CD14-positive monocyte (primary cell): ENCODE measurements at regions not wholly inside any gene's neighbourhood (a gene's known extent, or its start where the extent isn't known, plus 50 kb on each side); places are given as distances from the start of the nearest gene placed in this dataset.
A peak's percentile ranks its signal among the peaks of the same experiment; 100 is the strongest.

Source experiments
- DNase-seq, 3 donors: peaks; one replicate each; pipeline ENCODE4 v3.0.0-alpha.2; 2011 to 2022
- H2AFZ ChIP-seq: 2 replicates; pipeline ENCODE4 v1.6.0; 2012; ENCODE audit warnings: mild to moderate bottlenecking, low read depth, low read length, inconsistent platforms; ENCODE audit not compliant: insufficient read depth, poor library complexity, severe bottlenecking
- H3K27ac ChIP-seq, 2 donors: 1 replicate in 1 of 2; 2 replicates in 1 of 2; pipeline ENCODE4 v1.5.1; 2012 to 2013; ENCODE audit warnings: low read length in 2 of 2, control low read depth in 1 of 2, inconsistent platforms in 1 of 2, low read depth in 1 of 2, mild to moderate bottlenecking in 1 of 2
- H3K27me3 ChIP-seq, 2 donors: one replicate each; pipeline versions ENCODE4 v1.6.0 to v1.6.1; 2011 to 2013; ENCODE audit warnings: low read length in 2 of 2; ENCODE audit not compliant: control insufficient read depth in 2 of 2, insufficient read depth in 2 of 2
- H3K36me3 ChIP-seq, 2 donors: replicated peaks in 1 of 2; 1 replicate in 1 of 2; 2 replicates in 1 of 2; pipeline versions ENCODE4 v1.5.1 to v1.6.1; 2012 to 2013; ENCODE audit warnings: low read length in 2 of 2, control low read depth in 1 of 2, inconsistent platforms in 1 of 2, mild to moderate bottlenecking in 1 of 2; ENCODE audit not compliant: insufficient read depth in 2 of 2, control insufficient read depth in 1 of 2
- H3K4me1 ChIP-seq, 2 donors: 1 replicate in 1 of 2; 2 replicates in 1 of 2; pipeline versions ENCODE4 v1.5.1 to v1.6.1; 2012 to 2013; ENCODE audit warnings: low read length in 2 of 2, control low read depth in 1 of 2, inconsistent platforms in 1 of 2, mild to moderate bottlenecking in 1 of 2, moderate library complexity in 1 of 2; ENCODE audit not compliant: insufficient read depth in 2 of 2, control insufficient read depth in 1 of 2
- H3K4me2 ChIP-seq: replicated peaks from 2 replicates; pipeline ENCODE3; 2012; ENCODE audit warnings: low read length, moderate library complexity, mild to moderate bottlenecking; ENCODE audit not compliant: poor library complexity, severe bottlenecking; ENCODE audit errors: extremely low read depth
- H3K4me3 ChIP-seq, 3 experiments: fragments of 200-600 bp in 1 of 3; sonication (generic) in 1 of 3; replicated peaks in 1 of 3; 1 replicate in 2 of 3; 2 replicates in 1 of 3; pipeline ENCODE4 v1.5.1; 2011 to 2013; ENCODE audit warnings: low read length in 3 of 3, mild to moderate bottlenecking in 3 of 3, control low read depth in 2 of 3, low read depth in 2 of 3, inconsistent platforms in 1 of 3, moderate library complexity in 1 of 3
- H3K79me2 ChIP-seq: 2 replicates; pipeline ENCODE4 v1.6.0; 2012; ENCODE audit warnings: mild to moderate bottlenecking, control low read depth, inconsistent platforms, low read length, moderate library complexity; ENCODE audit not compliant: insufficient read depth
- H3K9ac ChIP-seq: 2 replicates; pipeline ENCODE4 v1.6.0; 2017; ENCODE audit warnings: low read length, mild to moderate bottlenecking; ENCODE audit not compliant: insufficient read depth, poor library complexity, severe bottlenecking
- H3K9me3 ChIP-seq, 2 donors: replicated peaks in 1 of 2; 1 replicate in 1 of 2; 2 replicates in 1 of 2; pipeline versions ENCODE4 v1.5.1 to v1.6.1; 2012 to 2013; ENCODE audit warnings: low read length in 2 of 2, control low read depth in 1 of 2; ENCODE audit not compliant: control insufficient read depth in 1 of 2, insufficient read depth in 1 of 2
- H4K20me1 ChIP-seq: 2 replicates; pipeline ENCODE4 v1.6.0; 2012; ENCODE audit warnings: mild to moderate bottlenecking, low read length, control low read depth, moderate library complexity; ENCODE audit not compliant: insufficient read depth
- H3K27ac Mint-ChIP-seq, 7 donors: one replicate each; pipeline ENCODE4 v1.8.0; 2020; ENCODE audit warnings: mild to moderate bottlenecking in 7 of 7, mixed read lengths in 7 of 7, moderate library complexity in 6 of 7, inconsistent platforms in 2 of 7
- H3K27me3 Mint-ChIP-seq, 3 donors: one replicate each; pipeline ENCODE4 v1.8.0; 2021 to 2022; ENCODE audit warnings: low read depth in 3 of 3, mild to moderate bottlenecking in 3 of 3, mixed read lengths in 3 of 3, moderate library complexity in 3 of 3, inconsistent platforms in 1 of 3
- H3K36me3 Mint-ChIP-seq, 2 donors: one replicate each; pipeline ENCODE4 v1.8.0; 2020; ENCODE audit warnings: mixed read lengths in 2 of 2, inconsistent platforms in 1 of 2, mild to moderate bottlenecking in 1 of 2
- H3K4me1 Mint-ChIP-seq: one replicate; pipeline ENCODE4 v1.8.0; 2020; ENCODE audit warnings: mild to moderate bottlenecking, mixed read lengths
- H3K4me3 Mint-ChIP-seq, 2 donors: one replicate each; pipeline ENCODE4 v1.8.0; 2020; ENCODE audit warnings: mild to moderate bottlenecking in 2 of 2, mixed read lengths in 2 of 2, moderate library complexity in 1 of 2
- H3K9me3 Mint-ChIP-seq, 7 donors: one replicate each; pipeline ENCODE4 v1.8.0; 2020 to 2022; ENCODE audit warnings: mixed read lengths in 7 of 7, mild to moderate bottlenecking in 6 of 7, moderate library complexity in 6 of 7, inconsistent platforms in 2 of 7
- WGBS: methylation state at CpG from one replicate; pipeline ENCODE4 v1.1.5; 2013; ENCODE audit warnings: missing lambda C conversion rate; ENCODE audit not compliant: insufficient coverage; 5-methylcytosine and 5-hydroxymethylcytosine counted together
- intact Hi-C, 2 donors: fragments of 100-400 bp; cut with micrococcal nuclease; formaldehyde crosslinking; loops; one replicate each; pipeline versions ENCODE4 v1.15.0 to v1.15.1; 2023
- TF ChIP-seq, protein P1 (sequence below): fragments of 200-600 bp; IDR thresholded peaks from one replicate; pipeline ENCODE4 v1.8.0; 2022; ENCODE audit warnings: antibody characterized with exemption, mild to moderate bottlenecking

DNA sequence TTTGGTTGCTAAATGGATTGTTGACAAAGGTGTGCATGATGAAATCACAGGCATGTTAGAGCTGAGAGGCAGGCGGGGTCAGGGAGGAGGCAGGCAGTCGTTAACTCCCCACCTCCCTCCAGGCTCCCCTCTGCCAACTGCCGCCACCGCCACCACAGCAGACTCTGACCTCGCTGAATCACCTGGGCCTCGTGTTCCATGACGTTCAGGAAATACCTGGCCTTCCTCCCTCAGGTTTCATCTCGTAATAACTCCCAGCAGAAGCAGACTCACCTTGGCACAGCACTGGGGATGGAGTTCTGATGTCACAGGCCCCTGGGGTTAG, 198.5 kb downstream of the KATNAL1 start:
- H3K36me3 Mint-ChIP-seq = no peaks in the 10 kb centered on the region
- intact Hi-C loops = loop anchor here in 1 of 2 donors (10.0 kb wide), 1 partner anchor 514 kb away; the partner anchor contains the start of gene SLC7A1
- no peak for DNase-seq
- peaks cover under 1 to 6% (median 3%) of the 10 kb centered on the region in 3 donors for H3K27me3 Mint-ChIP-seq
- Histone ChIP-seq H3K27ac (no peak overlapping the region), H3K9ac (no peak overlapping the region), H3K79me2 (no peaks in the 10 kb centered on the region), H3K4me1 (peaks cover 25 to 31% of the 10 kb centered on the region in 2 donors), H4K20me1 (no peaks in the 10 kb centered on the region), H3K36me3 (no peaks in the 10 kb centered on the region), H3K9me3 (no peaks in the 10 kb centered on the region), H3K4me3 (no peak overlapping the region), H3K27me3 (peaks cover 0 to under 1% of the 10 kb centered on the region in 2 donors), H2AFZ (no peak overlapping the region), H3K4me2 (no peak overlapping the region)
- H3K4me3 Mint-ChIP-seq = no peak overlapping the region
- H3K9me3 Mint-ChIP-seq = peaks cover 0 to 2% (median 0%) of the 10 kb centered on the region in 7 donors
- peaks cover 37% of the 10 kb centered on the region for H3K4me1 Mint-ChIP-seq
- no peak overlapping the region for H3K27ac Mint-ChIP-seq
- 61% methylated on average over 5 of the region's 8 CpGs for WGBS
- TF ChIP-seq, protein P1, sequence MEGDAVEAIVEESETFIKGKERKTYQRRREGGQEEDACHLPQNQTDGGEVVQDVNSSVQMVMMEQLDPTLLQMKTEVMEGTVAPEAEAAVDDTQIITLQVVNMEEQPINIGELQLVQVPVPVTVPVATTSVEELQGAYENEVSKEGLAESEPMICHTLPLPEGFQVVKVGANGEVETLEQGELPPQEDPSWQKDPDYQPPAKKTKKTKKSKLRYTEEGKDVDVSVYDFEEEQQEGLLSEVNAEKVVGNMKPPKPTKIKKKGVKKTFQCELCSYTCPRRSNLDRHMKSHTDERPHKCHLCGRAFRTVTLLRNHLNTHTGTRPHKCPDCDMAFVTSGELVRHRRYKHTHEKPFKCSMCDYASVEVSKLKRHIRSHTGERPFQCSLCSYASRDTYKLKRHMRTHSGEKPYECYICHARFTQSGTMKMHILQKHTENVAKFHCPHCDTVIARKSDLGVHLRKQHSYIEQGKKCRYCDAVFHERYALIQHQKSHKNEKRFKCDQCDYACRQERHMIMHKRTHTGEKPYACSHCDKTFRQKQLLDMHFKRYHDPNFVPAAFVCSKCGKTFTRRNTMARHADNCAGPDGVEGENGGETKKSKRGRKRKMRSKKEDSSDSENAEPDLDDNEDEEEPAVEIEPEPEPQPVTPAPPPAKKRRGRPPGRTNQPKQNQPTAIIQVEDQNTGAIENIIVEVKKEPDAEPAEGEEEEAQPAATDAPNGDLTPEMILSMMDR = no peak

DNA sequence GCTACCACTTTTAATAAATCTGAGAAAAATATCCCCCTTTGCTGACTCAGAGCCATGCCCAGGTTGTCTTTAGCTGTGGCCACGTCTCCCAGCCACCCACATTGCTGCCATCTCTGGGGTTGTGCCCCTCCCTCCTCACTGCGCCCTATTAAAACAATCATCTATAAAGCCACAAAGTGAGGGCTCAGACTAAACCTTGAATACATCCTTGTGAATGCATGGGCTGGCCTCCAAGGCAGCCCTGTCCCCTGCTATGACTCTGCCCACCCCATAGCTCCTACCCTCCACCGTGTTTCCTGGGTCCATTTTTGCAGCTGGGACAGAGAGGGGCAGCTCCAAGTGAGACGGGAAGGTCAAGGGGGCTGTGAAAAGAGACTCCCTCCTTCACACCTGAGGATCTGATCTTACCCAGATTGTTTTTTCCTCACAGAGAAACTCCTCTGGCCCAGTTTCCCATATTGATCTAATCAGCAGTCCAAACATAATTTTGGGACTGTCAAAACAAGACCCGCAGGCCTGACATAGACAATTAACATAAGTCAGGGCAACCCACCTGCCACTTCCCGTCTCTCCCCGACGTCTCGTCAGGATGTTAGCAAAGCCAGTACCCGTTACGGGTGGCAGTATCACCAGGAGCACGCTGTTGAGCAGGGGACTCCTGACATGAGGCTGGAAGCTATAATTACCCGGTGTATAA, 199.0 kb downstream of the KATNAL1 start:
- WGBS = 83% methylated on average over 12 of the region's 13 CpGs
- Histone ChIP-seq H4K20me1 (no peaks in the 10 kb centered on the region), H3K27ac (peak overlapping the region; percentile 74 to 89), H2AFZ (no peak overlapping the region), H3K4me3 (no peak overlapping the region), H3K27me3 (no peaks in the 10 kb centered on the region), H3K9me3 (no peaks in the 10 kb centered on the region), H3K4me2 (no peak overlapping the region), H3K79me2 (no peaks in the 10 kb centered on the region), H3K4me1 (peaks cover 27 to 36% of the 10 kb centered on the region in 2 donors), H3K36me3 (no peaks in the 10 kb centered on the region), H3K9ac (no peak overlapping the region)
- Mint-ChIP-seq H3K4me1 (peaks cover 40% of the 10 kb centered on the region), H3K4me3 (no peak overlapping the region), H3K9me3 (peaks cover 0 to 2% (median 0%) of the 10 kb centered on the region in 7 donors), H3K36me3 (no peaks in the 10 kb centered on the region), H3K27me3 (peaks cover 0 to 6% (median 2%) of the 10 kb centered on the region in 3 donors), H3K27ac (peak overlapping the region in 6 of 7 donors; percentile 3 to 99 (median 78))
- no peak for DNase-seq
- TF ChIP-seq, protein P1 = no peak
- intact Hi-C loops = loop anchor here in 1 of 2 donors (10.0 kb wide), 1 partner anchor 514 kb away; the partner anchor contains the start of gene SLC7A1
